ENCODE measurements at regions not wholly inside any gene's neighbourhood (a gene's known extent, or its start where the extent isn't known, plus 50 kb on each side); places are given as distances from the start of the nearest gene placed in this dataset.

GRCh38 chr9:107907715-107908114 is 418.1 kb upstream of the KLF4 start:
- DNase-seq (ENCODE audit: low read depth) = no peak
- H3K27me3 ChIP-seq (ENCODE audit: control insufficient read depth, insufficient read depth, low read length) = peaks cover 2% of the 10 kb centered on the region
- H3K36me3 ChIP-seq (ENCODE audit: control insufficient read depth, insufficient read depth, low read length) = no peaks in the 10 kb centered on the region
- no peak for TF ChIP-seq CTCF (IDR thresholded peaks at IDR 0.05; ENCODE audit: insufficient read depth, low read length, severe bottlenecking)
- no peak overlapping the region for H3K4me3 ChIP-seq (ENCODE audit: low read depth, low read length)
- FAIRE-seq = no peak

- peak; percentile 43 for FAIRE-seq
- DNase-seq (ENCODE audit: low read depth) = no peak
- no peaks in the 10 kb centered on the region for H3K36me3 ChIP-seq (ENCODE audit: control insufficient read depth, insufficient read depth, low read length)
- TF ChIP-seq CTCF (IDR thresholded peaks at IDR 0.05; ENCODE audit: insufficient read depth, low read length, severe bottlenecking) = no peak
- H3K27me3 ChIP-seq (ENCODE audit: control insufficient read depth, insufficient read depth, low read length) = peaks cover 2% of the 10 kb centered on the region
- H3K4me3 ChIP-seq (ENCODE audit: low read depth, low read length) = no peak overlapping the region
Observed at GRCh38 chr9:107907255-107907654, 417.7 kb upstream of the KLF4 start.

GRCh38 chr9:107906074-107906473 is 416.5 kb upstream of the KLF4 start:
- DNase-seq (ENCODE audit: low read depth) (no peak), FAIRE-seq (no peak)
- H3K36me3 ChIP-seq (ENCODE audit: control insufficient read depth, insufficient read depth, low read length) = no peaks in the 10 kb centered on the region
- H3K4me3 ChIP-seq (ENCODE audit: low read depth, low read length) = no peak overlapping the region
- H3K27me3 ChIP-seq (ENCODE audit: control insufficient read depth, insufficient read depth, low read length) = peaks cover 2% of the 10 kb centered on the region
- TF ChIP-seq CTCF (IDR thresholded peaks at IDR 0.05; ENCODE audit: insufficient read depth, low read length, severe bottlenecking) = no peak

- FAIRE-seq (no peak), DNase-seq (ENCODE audit: low read depth) (no peak)
- Histone ChIP-seq H3K27me3 (ENCODE audit: control insufficient read depth, insufficient read depth, low read length) (peaks cover 2% of the 10 kb centered on the region), H3K36me3 (ENCODE audit: control insufficient read depth, insufficient read depth, low read length) (no peaks in the 10 kb centered on the region), H3K4me3 (ENCODE audit: low read depth, low read length) (no peak overlapping the region)
- TF ChIP-seq CTCF (IDR thresholded peaks at IDR 0.05; ENCODE audit: insufficient read depth, low read length, severe bottlenecking) = no peak
Observed at GRCh38 chr9:107905308-107906020, 415.9 kb upstream of the KLF4 start.

GRCh38 chr9:107899961-107900330 is 410.4 kb upstream of the KLF4 start:
- TF ChIP-seq CTCF (IDR thresholded peaks at IDR 0.05; ENCODE audit: insufficient read depth, low read length, severe bottlenecking) = no peak
- Histone ChIP-seq H3K36me3 (ENCODE audit: control insufficient read depth, insufficient read depth, low read length) (no peaks in the 10 kb centered on the region), H3K27me3 (ENCODE audit: control insufficient read depth, insufficient read depth, low read length) (peaks cover 2% of the 10 kb centered on the region), H3K4me3 (ENCODE audit: low read depth, low read length) (no peak overlapping the region)
- DNase-seq (ENCODE audit: low read depth) (no peak), FAIRE-seq (no peak)

- Histone ChIP-seq H3K4me3 (ENCODE audit: low read depth, low read length) (no peak overlapping the region), H3K27me3 (ENCODE audit: control insufficient read depth, insufficient read depth, low read length) (no peaks in the 10 kb centered on the region), H3K36me3 (ENCODE audit: control insufficient read depth, insufficient read depth, low read length) (no peaks in the 10 kb centered on the region)
- DNase-seq (ENCODE audit: low read depth) = no peak
- FAIRE-seq = no peak
- TF ChIP-seq CTCF (IDR thresholded peaks at IDR 0.05; ENCODE audit: insufficient read depth, low read length, severe bottlenecking) = no peak
Observed at GRCh38 chr9:107898761-107899160, 409.2 kb upstream of the KLF4 start.

All from bronchial epithelial cell (primary cell).